ENCODE measurements at regions not wholly inside any gene's neighbourhood (a gene's known extent, or its start where the extent isn't known, plus 50 kb on each side); places are given as distances from the start of the nearest gene placed in this dataset.

- TF ChIP-seq, protein P1, sequence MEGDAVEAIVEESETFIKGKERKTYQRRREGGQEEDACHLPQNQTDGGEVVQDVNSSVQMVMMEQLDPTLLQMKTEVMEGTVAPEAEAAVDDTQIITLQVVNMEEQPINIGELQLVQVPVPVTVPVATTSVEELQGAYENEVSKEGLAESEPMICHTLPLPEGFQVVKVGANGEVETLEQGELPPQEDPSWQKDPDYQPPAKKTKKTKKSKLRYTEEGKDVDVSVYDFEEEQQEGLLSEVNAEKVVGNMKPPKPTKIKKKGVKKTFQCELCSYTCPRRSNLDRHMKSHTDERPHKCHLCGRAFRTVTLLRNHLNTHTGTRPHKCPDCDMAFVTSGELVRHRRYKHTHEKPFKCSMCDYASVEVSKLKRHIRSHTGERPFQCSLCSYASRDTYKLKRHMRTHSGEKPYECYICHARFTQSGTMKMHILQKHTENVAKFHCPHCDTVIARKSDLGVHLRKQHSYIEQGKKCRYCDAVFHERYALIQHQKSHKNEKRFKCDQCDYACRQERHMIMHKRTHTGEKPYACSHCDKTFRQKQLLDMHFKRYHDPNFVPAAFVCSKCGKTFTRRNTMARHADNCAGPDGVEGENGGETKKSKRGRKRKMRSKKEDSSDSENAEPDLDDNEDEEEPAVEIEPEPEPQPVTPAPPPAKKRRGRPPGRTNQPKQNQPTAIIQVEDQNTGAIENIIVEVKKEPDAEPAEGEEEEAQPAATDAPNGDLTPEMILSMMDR (IDR thresholded peaks at IDR 0.05; ENCODE audit: low read depth, low read length) = no peak
- TF ChIP-seq EZH2phosphoT487 (IDR thresholded peaks at IDR 0.05; ENCODE audit: low read depth) = no peak
These were observed 122.6 kb upstream of the STK17B start for GRCh38 chr2:196293751-196294515.

Data from OCI-LY3 (cell line).